Globus pallidus (tissue), 1 donor: ENCODE measurements at regions not wholly inside any gene's neighbourhood (a gene's known extent, or its start where the extent isn't known, plus 50 kb on each side); places are given as distances from the start of the nearest gene placed in this dataset.
"Not testable (repeated sequence)": the region's sequence is repeated elsewhere in the genome, so short reads cannot be mapped to it uniquely, and the experiment has no call there.

Source experiments
- DNase-seq: peaks from one replicate; pipeline ENCODE4 v3.0.0-alpha.2; 2015; ENCODE audit warnings: low spot score

DNA sequence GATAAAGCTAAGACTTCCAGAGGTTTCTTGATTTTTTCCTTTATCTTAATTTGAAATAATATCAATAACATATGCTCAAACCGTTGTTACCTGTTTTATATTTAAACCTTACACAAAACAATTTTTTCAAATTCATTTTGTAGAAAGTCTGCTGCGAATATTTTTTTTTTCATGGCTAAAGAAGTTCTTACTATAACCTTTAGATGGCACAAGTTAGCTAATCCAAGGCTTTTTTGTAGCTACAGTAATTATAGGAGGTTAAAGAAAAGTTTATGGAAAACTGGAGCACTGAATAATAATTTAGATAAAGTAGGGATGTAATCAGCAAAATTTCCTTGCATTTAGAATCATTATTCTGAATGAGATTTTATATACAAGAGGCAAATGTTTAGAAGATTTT, 78.0 kb upstream of the PNPT1 start:
- peak; percentile 33 for DNase-seq

DNA sequence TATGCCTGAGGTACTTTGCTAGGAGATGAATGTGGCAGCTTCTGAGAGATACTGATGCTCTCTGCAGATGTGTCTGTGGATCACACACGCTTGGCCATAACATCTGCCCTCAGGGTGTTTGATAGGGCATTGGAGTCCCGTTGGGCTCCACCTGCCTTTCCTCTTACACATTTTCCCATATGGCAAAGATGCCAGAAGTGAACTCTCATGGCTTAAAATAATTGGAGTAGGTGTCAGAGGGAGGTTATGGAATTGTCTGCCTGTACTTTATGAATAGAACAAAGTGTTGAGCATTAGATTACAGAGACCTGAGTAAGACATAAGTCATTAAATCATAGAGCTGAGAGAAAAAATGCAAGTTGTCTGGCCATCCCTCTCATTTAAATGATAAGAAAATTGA, 75.3 kb upstream of the PNPT1 start:
- DNase-seq, result no peak

DNA sequence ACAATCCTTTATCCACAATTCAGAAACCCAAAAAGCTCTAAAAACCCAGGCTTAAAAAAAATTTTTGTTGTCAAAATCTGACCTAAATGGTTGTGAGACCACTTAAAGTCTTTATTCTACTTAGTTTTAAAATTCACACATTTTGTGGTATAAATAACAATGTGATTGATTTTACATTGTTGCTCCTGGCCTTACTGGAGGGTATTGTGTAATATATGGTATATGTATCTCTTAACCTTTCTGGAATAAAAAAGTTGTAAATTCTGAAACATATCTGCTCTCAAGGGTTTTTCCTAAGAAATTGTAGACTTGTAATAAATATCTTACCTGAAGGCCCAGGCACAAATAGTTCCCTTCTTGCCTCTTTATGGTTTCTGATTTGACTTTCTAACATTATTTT, 73.3 kb upstream of the PNPT1 start:
- no peak for DNase-seq

DNA sequence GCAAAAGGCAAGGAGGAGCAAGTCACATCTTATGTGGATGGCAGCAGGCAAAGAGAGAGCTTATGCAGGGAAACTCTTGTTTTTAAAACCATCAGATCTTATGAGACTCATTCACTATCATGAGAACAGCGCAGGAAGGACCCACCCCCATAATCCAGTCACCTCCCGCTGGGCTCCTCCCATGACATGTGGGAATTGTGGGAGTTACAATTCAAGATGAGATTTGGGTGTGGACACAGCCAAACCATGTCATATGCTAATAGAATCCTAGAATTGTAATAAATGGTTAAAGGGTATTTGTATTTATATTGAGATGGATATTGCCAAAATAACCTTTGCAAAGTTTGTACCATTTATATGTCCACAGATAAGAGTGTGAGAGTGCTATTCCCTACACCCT, 72.1 kb upstream of the PNPT1 start:
- not testable (repeated sequence) for DNase-seq

DNA sequence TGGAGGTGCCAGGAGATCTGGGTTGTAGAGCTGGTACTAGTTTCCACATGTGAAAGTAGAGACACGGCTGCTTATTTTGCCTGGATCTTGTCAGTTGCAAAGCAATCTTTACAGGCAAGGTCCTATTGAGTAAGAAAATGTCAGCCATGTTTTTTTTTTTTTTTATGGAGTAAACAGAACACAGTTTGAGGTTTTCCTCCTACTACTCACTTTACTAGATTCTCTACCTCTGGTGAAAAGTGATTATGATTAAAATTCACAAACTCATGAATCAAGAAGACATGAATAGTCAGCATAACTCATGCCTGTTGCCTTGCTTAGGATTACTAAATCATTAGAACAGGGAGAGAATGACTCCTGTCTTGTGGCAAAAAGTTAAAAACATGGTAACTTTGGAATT, 70.1 kb upstream of the PNPT1 start:
- DNase-seq, result no peak

DNA sequence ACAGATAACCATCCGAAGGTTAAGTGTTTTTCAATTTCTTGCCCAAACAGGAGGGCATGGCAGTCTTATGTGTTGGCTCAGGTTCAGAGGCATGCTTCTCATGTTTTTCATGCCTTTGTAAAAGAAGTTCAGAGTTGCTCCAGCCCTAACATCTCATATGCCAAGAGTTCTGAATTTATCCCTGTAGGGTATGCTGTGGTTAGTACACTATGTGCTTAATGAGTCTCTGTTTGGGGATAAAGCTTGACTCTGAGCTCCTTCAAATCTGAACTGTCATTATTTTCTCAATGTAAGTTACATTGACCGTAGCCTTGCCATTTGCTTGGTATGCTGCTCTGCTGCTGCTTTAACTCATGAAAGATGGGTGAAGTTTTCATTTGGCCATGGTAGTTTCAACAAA, 67.9 kb upstream of the PNPT1 start:
- no peak for DNase-seq

DNA sequence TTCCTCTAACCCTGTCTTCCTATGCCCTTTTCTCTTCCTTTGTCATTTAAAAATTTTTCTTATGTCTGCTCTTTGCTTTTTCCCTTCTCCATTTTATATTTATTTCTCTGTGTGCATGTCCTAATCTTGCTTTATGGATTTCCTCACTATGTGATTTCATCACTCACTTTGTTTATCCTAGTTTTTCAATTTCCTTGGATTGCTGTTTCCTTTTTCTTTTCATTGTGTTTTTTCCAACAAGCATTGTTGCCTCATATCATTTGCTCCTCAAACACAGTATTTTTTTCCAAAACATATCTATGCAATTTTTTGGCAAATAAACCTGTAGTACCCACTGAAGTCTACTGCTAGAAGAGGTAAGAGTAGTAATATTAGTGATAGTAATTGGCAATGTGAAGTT, 67.4 kb upstream of the PNPT1 start:
- no peak for DNase-seq

DNA sequence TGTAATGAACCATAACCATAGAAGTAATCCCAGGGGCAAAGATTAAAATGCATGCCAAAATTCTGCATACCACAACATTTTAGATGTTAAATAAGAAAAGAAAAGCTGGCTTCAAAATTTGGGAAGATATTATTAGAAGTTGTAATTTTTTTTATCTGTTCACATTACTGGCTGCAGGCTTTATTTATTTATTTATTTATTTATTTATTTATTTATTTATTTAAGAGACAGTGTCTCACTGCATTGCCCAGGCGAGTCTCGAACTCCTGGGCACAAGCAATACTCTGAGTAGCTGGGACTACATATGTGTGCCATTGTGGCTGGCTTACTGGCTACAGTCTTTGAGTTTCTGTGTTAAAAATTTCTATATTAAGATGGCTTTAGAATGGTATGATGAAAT, 66.5 kb upstream of the PNPT1 start:
- no peak for DNase-seq

DNA sequence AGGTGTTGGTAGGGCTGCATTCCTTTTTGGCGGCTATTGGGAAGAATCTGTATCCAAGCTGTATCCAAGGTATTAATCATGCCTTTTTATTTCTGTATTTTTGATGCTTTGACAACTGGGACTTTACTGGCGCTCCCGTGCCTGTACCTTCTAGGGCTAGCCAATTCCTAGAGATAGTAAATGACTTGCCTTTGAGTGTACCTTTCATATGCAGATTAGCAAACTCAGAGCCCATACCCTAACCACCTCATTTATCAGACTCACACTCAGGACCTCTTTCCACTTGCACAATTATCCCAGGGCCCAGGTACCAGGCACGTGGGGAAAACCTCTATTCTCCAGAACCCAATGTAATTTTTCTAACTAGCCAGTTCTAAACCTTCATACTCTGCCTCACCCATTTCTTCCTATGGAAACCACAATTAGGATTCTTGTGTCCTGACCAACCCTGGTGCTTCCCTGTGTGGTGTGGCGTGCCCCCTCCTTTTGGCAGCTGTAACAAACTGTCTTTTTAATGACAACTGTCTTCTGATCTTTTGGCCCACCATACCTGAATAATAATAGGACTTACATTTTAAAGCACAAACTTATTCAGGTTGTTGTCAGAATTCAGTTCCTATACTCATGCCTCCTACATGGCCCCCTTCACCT, 65.8 kb upstream of the PNPT1 start:
- DNase-seq, result no peak

DNA sequence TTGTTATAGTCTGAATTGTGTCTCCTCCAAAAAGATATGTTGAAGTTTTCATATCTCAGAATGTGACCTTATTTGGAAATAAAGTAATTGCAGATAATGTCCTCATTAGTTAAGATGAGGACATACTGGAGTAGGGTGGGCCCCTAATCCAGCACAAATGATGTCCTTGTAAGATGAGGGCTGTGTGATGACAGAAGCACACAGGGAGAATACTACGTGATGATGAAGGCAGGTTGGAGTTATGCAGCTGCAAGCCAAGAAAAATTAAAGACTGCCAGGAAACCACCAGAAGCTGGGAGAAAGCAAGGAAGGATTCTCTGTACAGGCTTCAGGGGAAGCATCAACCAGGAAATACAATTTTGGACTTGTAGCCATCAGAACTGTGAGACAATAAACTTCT, 58.3 kb upstream of the PNPT1 start:
- no peak for DNase-seq

DNA sequence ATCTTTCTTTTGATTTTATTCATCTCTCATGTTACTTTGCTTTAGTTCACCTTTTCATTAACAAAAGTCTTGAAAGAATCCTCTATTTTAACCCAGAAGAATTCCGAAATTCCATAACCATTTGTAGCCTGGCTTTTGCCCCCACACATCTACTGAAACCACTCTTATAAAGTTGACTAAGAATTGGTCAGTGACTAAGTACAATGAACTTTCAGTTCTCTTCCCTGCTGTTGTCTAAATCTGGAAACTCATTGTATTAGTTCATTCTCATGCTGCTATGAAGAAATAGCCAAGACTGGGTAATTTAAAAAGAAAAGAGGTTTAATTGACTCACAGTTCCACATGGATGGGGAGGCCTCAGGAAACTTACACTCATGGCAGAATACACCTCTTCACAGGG, 49.9 kb upstream of the PNPT1 start:
- no peak for DNase-seq
